Activated naive CD4-positive, alpha-beta T cell treated with anti-CD3 and anti-CD28 coated beads, Interleukin-2, amount 50 U/mL, for 24 hours (primary cell): ENCODE measurements at regions not wholly inside any gene's neighbourhood (a gene's known extent, or its start where the extent isn't known, plus 50 kb on each side); places are given as distances from the start of the nearest gene placed in this dataset.
A peak's percentile ranks its signal among the peaks of the same experiment; 100 is the strongest.

Source experiments
- H3K27ac Mint-ChIP-seq: one replicate; pipeline ENCODE4 v1.8.0; 2021; ENCODE audit warnings: mild to moderate bottlenecking, mixed read lengths
- H3K27me3 Mint-ChIP-seq: one replicate; pipeline ENCODE4 v1.8.0; 2021; ENCODE audit warnings: mixed read lengths
- H3K36me3 Mint-ChIP-seq: one replicate; pipeline ENCODE4 v1.8.0; 2021; ENCODE audit warnings: mixed read lengths
- H3K4me1 Mint-ChIP-seq: one replicate; pipeline ENCODE4 v1.8.0; 2021; ENCODE audit warnings: mixed read lengths
- H3K4me3 Mint-ChIP-seq: one replicate; pipeline ENCODE4 v1.8.0; 2021; ENCODE audit warnings: mild to moderate bottlenecking, mixed read lengths
- H3K9me3 Mint-ChIP-seq: one replicate; pipeline ENCODE4 v1.8.0; 2021; ENCODE audit warnings: mixed read lengths

DNA sequence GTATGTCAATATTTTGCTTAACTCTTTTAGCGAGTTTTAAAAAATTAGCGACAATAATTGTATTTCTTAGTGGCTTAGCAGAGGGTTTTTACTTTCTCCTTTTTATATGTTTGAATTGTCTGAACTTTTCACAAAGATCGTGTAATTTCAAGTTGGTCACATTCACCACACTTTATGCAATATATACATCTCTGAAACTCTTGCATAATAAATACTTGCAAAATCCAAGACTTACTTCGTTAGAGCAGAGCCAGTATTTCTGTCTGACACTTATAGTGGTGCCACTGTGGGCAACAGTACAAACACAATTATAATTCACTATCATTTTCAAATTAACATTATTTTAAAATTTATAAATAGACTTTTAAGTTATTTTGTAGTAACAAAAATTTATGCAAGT, 62.0 kb downstream of the SUCNR1 start:
- Mint-ChIP-seq H3K27ac (no peak overlapping the region), H3K4me3 (no peak overlapping the region), H3K27me3 (peaks cover 1% of the 10 kb centered on the region), H3K36me3 (no peaks in the 10 kb centered on the region), H3K9me3 (no peaks in the 10 kb centered on the region), H3K4me1 (no peaks in the 10 kb centered on the region)

DNA sequence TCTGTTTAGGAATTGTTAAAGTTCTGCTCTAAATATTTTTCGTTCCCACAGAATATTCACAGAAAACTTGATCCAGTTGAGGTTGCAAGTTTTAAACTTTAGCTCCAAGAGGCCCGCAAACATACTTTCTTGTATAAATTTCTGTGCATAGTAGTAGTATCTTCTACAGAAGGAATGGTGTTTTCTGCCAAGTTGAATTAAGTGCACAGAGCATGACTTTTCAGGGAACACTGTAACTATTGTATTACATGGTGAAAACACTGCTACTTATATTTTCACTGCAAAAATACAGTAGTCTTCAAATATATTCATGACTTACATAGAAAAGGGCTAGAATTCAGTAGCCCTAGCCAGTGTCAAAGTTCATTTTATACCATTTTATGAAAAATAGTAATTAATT, 67.0 kb downstream of the SUCNR1 start:
- Mint-ChIP-seq H3K4me1 (no peaks in the 10 kb centered on the region), H3K27me3 (peaks cover 1% of the 10 kb centered on the region), H3K9me3 (no peaks in the 10 kb centered on the region), H3K36me3 (no peaks in the 10 kb centered on the region), H3K27ac (no peak overlapping the region), H3K4me3 (no peak overlapping the region)

DNA sequence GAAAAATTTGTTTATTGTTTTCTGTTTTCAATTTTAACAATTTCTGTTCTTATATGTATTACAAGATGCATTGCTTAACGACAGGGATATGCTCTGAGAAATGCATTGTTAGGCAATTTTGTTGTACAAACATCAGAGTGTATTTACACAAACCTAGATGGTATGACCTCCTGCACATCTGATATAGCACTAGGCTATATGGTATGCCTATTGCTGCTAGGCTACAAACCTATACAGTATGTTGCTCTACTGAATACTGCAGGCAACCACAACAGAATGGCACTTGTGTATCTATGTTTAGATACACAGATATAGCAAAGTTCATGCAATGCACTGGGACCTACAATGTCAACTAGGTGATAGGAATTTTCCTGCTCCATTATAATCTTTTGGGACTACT, 70.1 kb downstream of the SUCNR1 start:
- peaks cover 9% of the 10 kb centered on the region for H3K27me3 Mint-ChIP-seq
- H3K27ac Mint-ChIP-seq, result no peak overlapping the region
- H3K9me3 Mint-ChIP-seq, result peaks cover 5% of the 10 kb centered on the region

GRCh38 chr3:151944356-151944755, 70.9 kb downstream of the SUCNR1 start:
- peaks cover 3% of the 10 kb centered on the region for H3K36me3 Mint-ChIP-seq
- no peaks in the 10 kb centered on the region for H3K4me1 Mint-ChIP-seq
- peaks cover 5% of the 10 kb centered on the region for H3K9me3 Mint-ChIP-seq
- peaks cover 10% of the 10 kb centered on the region for H3K27me3 Mint-ChIP-seq
- no peak overlapping the region for H3K27ac Mint-ChIP-seq
- H3K4me3 Mint-ChIP-seq, result no peak overlapping the region

More for the DNA sequence above, 70.1 kb downstream of the SUCNR1 start:
- Mint-ChIP-seq H3K36me3 (peaks cover 3% of the 10 kb centered on the region), H3K4me1 (no peaks in the 10 kb centered on the region), H3K4me3 (no peak overlapping the region)

DNA sequence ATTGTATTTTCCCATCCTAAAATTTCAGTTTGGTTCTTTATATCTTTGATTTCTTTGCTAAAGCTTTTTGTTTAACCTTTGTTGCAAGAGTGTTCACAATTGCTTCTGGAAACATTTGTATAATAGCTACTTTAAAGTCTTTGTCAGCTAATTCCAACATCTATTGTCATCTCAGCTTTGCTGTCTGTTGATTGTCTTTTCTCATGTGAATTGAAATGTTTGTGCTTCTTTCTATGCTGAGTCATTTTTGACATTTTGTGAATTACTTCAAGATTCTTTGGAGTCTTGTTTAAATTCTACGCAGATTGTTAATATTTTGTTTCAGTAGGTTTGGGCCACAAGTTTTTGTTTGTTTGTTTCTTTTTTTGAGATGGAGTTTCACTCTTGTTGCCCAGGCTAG, 73.2 kb downstream of the SUCNR1 start:
- H3K9me3 Mint-ChIP-seq, result peaks cover 5% of the 10 kb centered on the region
- no peaks in the 10 kb centered on the region for H3K4me1 Mint-ChIP-seq
- H3K36me3 Mint-ChIP-seq, result peaks cover 3% of the 10 kb centered on the region
- H3K4me3 Mint-ChIP-seq, result no peak overlapping the region
- peaks cover 12% of the 10 kb centered on the region for H3K27me3 Mint-ChIP-seq
- H3K27ac Mint-ChIP-seq, result peak overlapping the region; percentile 46

DNA sequence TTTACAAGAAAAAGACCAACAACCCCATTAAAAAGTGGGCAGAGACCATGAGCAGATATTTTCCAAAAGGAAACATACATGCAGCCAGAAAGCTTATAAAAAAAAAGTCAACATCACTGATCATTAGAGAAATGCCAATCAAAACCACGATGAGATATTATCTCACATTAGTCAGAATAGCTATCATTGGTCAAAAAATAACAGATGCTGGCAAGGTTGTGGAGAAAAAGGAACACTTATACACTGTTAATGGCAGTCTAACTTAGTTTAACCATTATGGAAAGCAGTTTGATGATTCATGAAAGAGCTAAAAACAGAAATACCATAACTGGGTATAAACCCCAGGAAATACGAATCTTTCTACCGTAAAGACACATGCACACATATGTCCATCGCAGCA, 76.3 kb downstream of the SUCNR1 start:
- H3K36me3 Mint-ChIP-seq, result peaks cover 3% of the 10 kb centered on the region
- H3K27ac Mint-ChIP-seq, result no peak overlapping the region
- peaks cover 12% of the 10 kb centered on the region for H3K27me3 Mint-ChIP-seq
- peaks cover 5% of the 10 kb centered on the region for H3K9me3 Mint-ChIP-seq
- H3K4me3 Mint-ChIP-seq, result no peak overlapping the region
- no peaks in the 10 kb centered on the region for H3K4me1 Mint-ChIP-seq

GRCh38 chr3:151955356-151955755, 81.9 kb downstream of the SUCNR1 start:
- Mint-ChIP-seq H3K9me3 (no peaks in the 10 kb centered on the region), H3K36me3 (no peaks in the 10 kb centered on the region), H3K27me3 (no peaks in the 10 kb centered on the region), H3K4me1 (no peaks in the 10 kb centered on the region), H3K4me3 (no peak overlapping the region), H3K27ac (no peak overlapping the region)

DNA sequence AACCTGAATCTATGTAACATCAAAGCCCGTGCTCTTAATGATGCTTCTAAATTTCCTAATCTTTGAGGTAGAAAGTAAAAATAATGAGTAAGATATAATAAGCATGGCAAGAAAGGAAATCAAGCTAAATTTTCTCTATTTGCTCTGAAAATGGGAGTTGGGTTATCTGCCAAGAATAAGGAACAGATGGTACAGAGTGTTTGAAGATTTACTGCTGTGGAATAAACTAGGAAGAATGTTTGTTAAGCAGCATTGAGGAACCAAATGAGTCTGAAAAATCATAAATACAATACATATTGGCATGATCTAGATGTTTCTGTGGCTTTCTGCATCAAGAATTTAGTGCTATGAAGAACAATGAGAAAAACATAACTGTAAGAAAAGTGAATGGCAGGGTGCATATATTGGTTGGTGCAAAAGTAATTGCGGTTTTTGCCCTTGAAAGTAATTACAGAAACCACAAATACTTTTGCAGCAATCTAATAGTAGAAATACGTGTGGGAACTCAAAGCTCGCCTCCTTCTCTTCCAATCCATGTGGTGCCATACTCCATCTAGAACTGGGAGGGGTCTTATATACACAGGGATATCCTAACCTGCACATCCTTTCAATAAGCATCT, 87.6 kb downstream of the SUCNR1 start:
- no peaks in the 10 kb centered on the region for H3K36me3 Mint-ChIP-seq
- H3K4me3 Mint-ChIP-seq, result no peak overlapping the region
- H3K4me1 Mint-ChIP-seq, result no peaks in the 10 kb centered on the region
- H3K27ac Mint-ChIP-seq, result no peak overlapping the region
- no peaks in the 10 kb centered on the region for H3K27me3 Mint-ChIP-seq
- H3K9me3 Mint-ChIP-seq, result no peaks in the 10 kb centered on the region

DNA sequence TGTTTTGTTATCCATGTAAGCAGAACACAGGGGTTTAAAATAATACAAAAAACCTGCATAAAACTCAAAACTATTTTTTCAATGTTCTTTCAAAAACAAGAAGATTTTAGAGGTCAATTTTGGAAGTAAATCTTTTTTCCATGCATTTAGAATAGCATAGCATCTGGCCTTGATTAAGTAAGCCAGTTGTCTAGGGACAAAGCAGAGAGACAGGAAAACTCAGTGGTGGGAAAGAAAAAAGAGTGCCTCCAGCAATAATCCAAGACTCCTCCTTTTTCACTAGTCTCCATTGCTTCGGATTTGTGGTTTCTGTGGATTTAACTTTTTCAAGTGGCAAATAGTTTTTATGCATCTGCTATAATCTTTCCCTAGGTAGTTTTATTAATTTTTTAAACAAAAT, 88.9 kb downstream of the SUCNR1 start:
- Mint-ChIP-seq H3K9me3 (no peaks in the 10 kb centered on the region), H3K27me3 (no peaks in the 10 kb centered on the region), H3K27ac (no peak overlapping the region), H3K36me3 (no peaks in the 10 kb centered on the region), H3K4me3 (no peak overlapping the region), H3K4me1 (no peaks in the 10 kb centered on the region)

DNA sequence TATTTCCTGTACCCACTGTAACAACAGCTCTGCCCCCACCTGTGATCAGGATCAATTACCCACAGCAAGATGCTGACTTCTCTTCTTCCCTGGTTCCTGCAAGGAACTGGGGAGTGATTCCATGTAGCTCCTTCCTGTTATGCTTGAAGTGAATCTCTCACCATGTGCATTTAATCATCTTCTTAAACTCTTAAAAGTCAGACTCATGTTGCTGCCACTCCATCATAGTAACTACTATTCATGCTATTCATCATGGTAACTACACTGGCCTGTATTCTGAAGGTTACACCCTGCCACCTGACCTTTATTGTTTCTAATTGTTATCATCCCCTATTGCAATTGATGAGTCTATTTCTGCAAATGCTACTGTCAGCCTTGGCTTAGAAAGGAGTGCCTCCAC, 89.5 kb downstream of the SUCNR1 start:
- Mint-ChIP-seq H3K9me3 (no peaks in the 10 kb centered on the region), H3K4me3 (no peak overlapping the region), H3K4me1 (no peaks in the 10 kb centered on the region), H3K27ac (no peak overlapping the region), H3K27me3 (no peaks in the 10 kb centered on the region), H3K36me3 (no peaks in the 10 kb centered on the region)

DNA sequence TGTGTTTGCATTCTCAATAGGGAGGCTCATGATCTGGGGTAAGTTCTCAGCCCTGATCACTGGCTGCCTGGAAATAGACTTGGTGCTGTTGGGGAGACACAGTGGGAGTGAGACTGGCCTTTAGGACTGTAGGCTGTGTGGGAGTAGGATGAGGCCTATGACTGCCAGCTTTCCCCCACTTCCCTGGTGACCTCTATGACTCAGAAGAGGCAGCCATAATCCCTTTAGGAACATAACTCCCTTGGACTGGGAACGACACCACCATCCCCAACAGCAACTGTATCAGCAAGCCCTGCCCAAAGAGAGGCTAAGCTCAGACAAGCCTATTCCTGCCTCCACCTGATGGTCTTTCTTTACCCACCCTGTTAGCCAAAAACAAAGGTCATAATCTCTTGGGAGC, 91.3 kb downstream of the SUCNR1 start:
- no peak overlapping the region for H3K27ac Mint-ChIP-seq
- no peaks in the 10 kb centered on the region for H3K27me3 Mint-ChIP-seq
- H3K9me3 Mint-ChIP-seq, result no peaks in the 10 kb centered on the region
- no peak overlapping the region for H3K4me3 Mint-ChIP-seq
- no peaks in the 10 kb centered on the region for H3K4me1 Mint-ChIP-seq
- no peaks in the 10 kb centered on the region for H3K36me3 Mint-ChIP-seq

GRCh38 chr3:151969026-151969642, 95.7 kb downstream of the SUCNR1 start:
- Mint-ChIP-seq H3K27ac (no peak overlapping the region), H3K4me1 (no peaks in the 10 kb centered on the region), H3K27me3 (no peaks in the 10 kb centered on the region), H3K36me3 (no peaks in the 10 kb centered on the region), H3K9me3 (no peaks in the 10 kb centered on the region), H3K4me3 (no peak overlapping the region)

DNA sequence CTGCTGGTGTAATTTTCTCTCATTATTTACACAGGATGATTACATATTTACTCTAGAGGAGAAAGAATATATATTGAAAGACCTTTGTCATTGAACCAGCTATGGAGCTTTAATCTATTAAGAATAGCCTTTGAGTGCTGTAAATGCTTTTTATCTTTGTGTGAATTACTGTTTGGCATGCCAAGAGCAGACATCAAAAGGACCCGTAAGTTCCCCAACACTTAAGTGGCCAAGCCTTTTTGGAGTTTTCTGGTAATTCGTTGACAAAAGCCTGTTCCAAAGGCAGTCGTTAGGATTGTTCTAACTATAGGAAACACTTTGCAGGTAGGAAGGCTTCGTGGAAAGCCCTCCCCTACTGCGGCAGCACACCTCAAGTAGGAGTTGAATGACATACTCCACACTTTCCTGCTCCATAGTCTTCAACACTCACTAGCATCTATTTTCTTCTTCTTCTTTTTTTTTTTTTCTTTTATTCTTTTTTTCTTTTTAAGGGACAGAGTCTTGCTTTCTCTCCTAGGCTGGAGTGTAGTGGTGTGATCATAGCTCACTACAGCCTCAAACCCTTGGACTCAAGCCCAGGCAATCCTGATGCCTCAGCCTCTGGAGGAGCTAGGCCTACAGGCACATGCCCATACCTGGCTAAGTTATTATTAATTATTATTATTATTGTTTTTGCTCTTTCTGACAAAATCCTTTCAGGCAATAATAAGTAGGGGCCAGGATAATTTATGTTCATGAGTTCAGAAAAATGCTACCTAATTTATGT, 98.6 kb downstream of the SUCNR1 start:
- no peaks in the 10 kb centered on the region for H3K9me3 Mint-ChIP-seq
- H3K27ac Mint-ChIP-seq, result no peak overlapping the region
- no peaks in the 10 kb centered on the region for H3K36me3 Mint-ChIP-seq
- no peak overlapping the region for H3K4me3 Mint-ChIP-seq
- H3K27me3 Mint-ChIP-seq, result no peaks in the 10 kb centered on the region
- no peaks in the 10 kb centered on the region for H3K4me1 Mint-ChIP-seq

DNA sequence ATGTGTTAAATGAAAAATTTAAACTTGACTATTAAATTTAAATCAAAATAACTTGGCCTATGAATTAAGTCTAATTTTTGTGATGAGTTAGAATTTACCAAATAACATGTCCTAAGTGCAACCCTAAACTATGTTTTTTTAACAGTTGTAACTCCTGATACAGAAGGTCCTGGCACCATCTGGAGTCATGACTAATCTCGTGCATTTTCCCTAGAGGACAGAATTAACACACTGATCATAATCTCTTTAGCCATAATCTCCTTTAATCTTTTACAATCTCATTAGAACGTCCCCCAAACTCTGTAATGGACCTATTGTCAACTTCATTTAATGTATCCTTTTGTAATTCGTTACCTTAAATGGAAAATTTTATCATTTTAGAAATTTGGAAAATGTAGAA, 100.6 kb downstream of the SUCNR1 start:
- Mint-ChIP-seq H3K36me3 (peaks cover 2% of the 10 kb centered on the region), H3K27me3 (no peaks in the 10 kb centered on the region), H3K4me1 (no peaks in the 10 kb centered on the region), H3K4me3 (no peak overlapping the region), H3K9me3 (no peaks in the 10 kb centered on the region), H3K27ac (no peak overlapping the region)

- Mint-ChIP-seq H3K27me3 (no peaks in the 10 kb centered on the region), H3K4me1 (no peaks in the 10 kb centered on the region), H3K27ac (no peak overlapping the region), H3K4me3 (no peak overlapping the region), H3K9me3 (no peaks in the 10 kb centered on the region), H3K36me3 (peaks cover 2% of the 10 kb centered on the region)
Measured at GRCh38 chr3:151976211-151977050, 103.0 kb downstream of the SUCNR1 start.

DNA sequence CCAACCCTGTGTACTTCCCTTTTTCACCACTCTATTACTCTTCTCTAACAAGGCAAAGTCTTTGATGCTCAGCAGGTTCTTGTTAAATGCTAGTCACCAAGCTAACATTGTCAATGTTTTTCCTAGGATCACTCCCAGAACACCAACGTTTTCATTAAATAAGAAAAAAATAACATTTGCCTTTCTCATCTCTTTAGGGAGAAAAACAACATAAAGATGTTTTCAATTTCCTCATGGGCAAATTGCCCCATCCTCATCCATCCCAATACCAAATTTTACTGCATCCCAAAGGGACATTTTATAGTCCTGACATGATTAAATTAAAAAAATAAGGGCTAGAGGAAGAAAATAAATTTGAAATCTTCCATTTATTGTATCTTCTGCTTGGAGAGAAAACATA, 106.5 kb downstream of the SUCNR1 start:
- Mint-ChIP-seq H3K4me1 (no peaks in the 10 kb centered on the region), H3K9me3 (peaks cover 5% of the 10 kb centered on the region), H3K36me3 (peaks cover 2% of the 10 kb centered on the region), H3K27ac (no peak overlapping the region), H3K4me3 (no peak overlapping the region), H3K27me3 (no peaks in the 10 kb centered on the region)
